GM21447 (cell line): ENCODE measurements at regions not wholly inside any gene's neighbourhood (a gene's known extent, or its start where the extent isn't known, plus 50 kb on each side); places are given as distances from the start of the nearest gene placed in this dataset.
"Not testable (repeated sequence)": the region's sequence is repeated elsewhere in the genome, so short reads cannot be mapped to it uniquely, and the experiment has no call there.

Source experiments
- ATAC-seq: cut with Tn5 transposase; IDR thresholded peaks from one replicate; pipeline ENCODE4 v1.9.1; 2021; ENCODE audit not compliant: unreplicated experiment

GRCh38 chrX:131219271-131219670 is 69.8 kb downstream of the IGSF1 start:
- ATAC-seq, result no peak

- no peak for ATAC-seq
These were observed 71.1 kb downstream of the IGSF1 start for GRCh38 chrX:131217989-131218388.

- ATAC-seq, result peak; percentile 43
These were observed 72.3 kb downstream of the IGSF1 start for GRCh38 chrX:131216828-131217227.

- no peak for ATAC-seq
These were observed 75.7 kb downstream of the IGSF1 start for GRCh38 chrX:131213400-131213799.

- no peak for ATAC-seq
These were observed 86.3 kb downstream of the IGSF1 start for GRCh38 chrX:131202766-131203165.

GRCh38 chrX:131201986-131202385 is 87.1 kb downstream of the IGSF1 start:
- ATAC-seq, result no peak

- no peak for ATAC-seq
These were observed 90.0 kb downstream of the IGSF1 start for GRCh38 chrX:131199091-131199490.

- ATAC-seq, result no peak
These were observed 101.9 kb downstream of the IGSF1 start for GRCh38 chrX:131187206-131187605.

- no peak for ATAC-seq
These were observed 112.0 kb downstream of the ARHGAP36 start for GRCh38 chrX:131170148-131170547.

GRCh38 chrX:131163645-131164044 is 105.5 kb downstream of the ARHGAP36 start:
- ATAC-seq, result not testable (repeated sequence)

GRCh38 chrX:131157656-131158055 is 99.5 kb downstream of the ARHGAP36 start:
- ATAC-seq, result not testable (repeated sequence)

GRCh38 chrX:131146702-131147101 is 88.6 kb downstream of the ARHGAP36 start:
- ATAC-seq, result no peak
